Left ventricle myocardium inferior (tissue), 1 donor: ENCODE measurements at regions not wholly inside any gene's neighbourhood (a gene's known extent, or its start where the extent isn't known, plus 50 kb on each side); places are given as distances from the start of the nearest gene placed in this dataset.
A peak's percentile ranks its signal among the peaks of the same experiment; 100 is the strongest.

Source experiments
- DNase-seq: peaks from one replicate; pipeline ENCODE4 v3.0.0-alpha.2; 2020
- H3K27ac ChIP-seq: fragments of 200-600 bp; replicated peaks from 2 replicates; pipeline ENCODE4 v1.8.0; 2021
- H3K27me3 ChIP-seq: fragments of 200-600 bp; 2 replicates; pipeline ENCODE4 v1.8.0; 2021; ENCODE audit warnings: low read depth
- H3K36me3 ChIP-seq: fragments of 200-600 bp; 2 replicates; pipeline ENCODE4 v1.8.0; 2021
- H3K4me1 ChIP-seq: fragments of 200-600 bp; 2 replicates; pipeline ENCODE4 v1.8.0; 2021
- H3K4me3 ChIP-seq: fragments of 200-600 bp; 2 replicates; pipeline ENCODE4 v1.8.0; 2021; ENCODE audit warnings: mild to moderate bottlenecking, moderate library complexity
- H3K9me3 ChIP-seq: fragments of 200-600 bp; replicated peaks from 2 replicates; pipeline ENCODE4 v1.8.0; 2021
- CTCF ChIP-seq: fragments of 200-600 bp; IDR thresholded peaks from 2 replicates; pipeline ENCODE4 v1.8.0; 2021; ENCODE audit warnings: antibody characterized with exemption, mild to moderate bottlenecking, borderline replicate concordance
- intact Hi-C: fragments of 100-400 bp; cut with micrococcal nuclease; formaldehyde crosslinking; loops from one replicate; pipeline ENCODE4 v1.11.0; 2022
- donor health status: DM: no; HTN: yes; CAD: no; lungs with severe emphysema.

GRCh38 chr3:127394984-127395662, 107.3 kb upstream of the PRR20G start:
- peak; percentile 2 for DNase-seq
- H3K4me3 ChIP-seq = no peak overlapping the region

GRCh38 chr3:127394031-127394430, 106.2 kb upstream of the PRR20G start:
- H3K27me3 ChIP-seq = peaks cover 89% of the 10 kb centered on the region
- no peaks in the 10 kb centered on the region for H3K36me3 ChIP-seq
- intact Hi-C loops = no loop called here

More at GRCh38 chr3:127394984-127395662, 107.3 kb upstream of the PRR20G start:
- peaks cover 85% of the 10 kb centered on the region for H3K27me3 ChIP-seq
- H3K27ac ChIP-seq = no peak overlapping the region
- no peaks in the 10 kb centered on the region for H3K9me3 ChIP-seq
- no peaks in the 10 kb centered on the region for H3K36me3 ChIP-seq
- H3K4me1 ChIP-seq = no peaks in the 10 kb centered on the region
- intact Hi-C loops = no loop called here
- TF ChIP-seq CTCF = no peak

GRCh38 chr3:127393131-127393820, 105.4 kb upstream of the PRR20G start:
- Histone ChIP-seq H3K4me1 (no peaks in the 10 kb centered on the region), H3K4me3 (no peak overlapping the region), H3K9me3 (no peaks in the 10 kb centered on the region), H3K36me3 (no peaks in the 10 kb centered on the region), H3K27ac (no peak overlapping the region), H3K27me3 (peaks cover 96% of the 10 kb centered on the region)
- DNase-seq = peak; percentile 5
- no peak for TF ChIP-seq CTCF
- intact Hi-C loops = no loop called here

More at GRCh38 chr3:127394031-127394430, 106.2 kb upstream of the PRR20G start:
- DNase-seq = peak; percentile 5
- TF ChIP-seq CTCF = no peak
- no peaks in the 10 kb centered on the region for H3K9me3 ChIP-seq
- no peak overlapping the region for H3K4me3 ChIP-seq
- no peak overlapping the region for H3K27ac ChIP-seq
- no peaks in the 10 kb centered on the region for H3K4me1 ChIP-seq

- Histone ChIP-seq H3K4me1 (no peaks in the 10 kb centered on the region), H3K27ac (no peak overlapping the region), H3K4me3 (no peak overlapping the region), H3K36me3 (no peaks in the 10 kb centered on the region), H3K9me3 (no peaks in the 10 kb centered on the region), H3K27me3 (peaks cover 100% of the 10 kb centered on the region)
- TF ChIP-seq CTCF = no peak
- intact Hi-C loops = no loop called here
- peak; percentile 6 for DNase-seq
These were observed 104.3 kb upstream of the PRR20G start for GRCh38 chr3:127392156-127392490.

GRCh38 chr3:127391436-127392155, 103.8 kb upstream of the PRR20G start:
- DNase-seq = peak; percentile 7
- Histone ChIP-seq H3K9me3 (no peaks in the 10 kb centered on the region), H3K27me3 (peaks cover 100% of the 10 kb centered on the region), H3K27ac (no peak overlapping the region), H3K36me3 (no peaks in the 10 kb centered on the region), H3K4me3 (no peak overlapping the region), H3K4me1 (no peaks in the 10 kb centered on the region)
- intact Hi-C loops = no loop called here
- TF ChIP-seq CTCF = no peak
